HG02885 (cell line): ENCODE measurements at regions not wholly inside any gene's neighbourhood (a gene's known extent, or its start where the extent isn't known, plus 50 kb on each side); places are given as distances from the start of the nearest gene placed in this dataset.

Experiments used
- ATAC-seq: cut with Tn5 transposase; IDR thresholded peaks from one replicate; pipeline ENCODE4 v1.9.1; 2021; ENCODE audit warnings: mild to moderate bottlenecking; ENCODE audit not compliant: unreplicated experiment, poor library complexity

- no peak for ATAC-seq
Measured at GRCh38 chr6:137685798-137686375, 181.2 kb upstream of the TNFAIP3 start.

GRCh38 chr6:137687818-137688217, 179.2 kb upstream of the TNFAIP3 start:
- ATAC-seq, result no peak

- no peak for ATAC-seq
Measured at GRCh38 chr6:137688230-137688971, 178.7 kb upstream of the TNFAIP3 start.

GRCh38 chr6:137689377-137689776, 177.7 kb upstream of the TNFAIP3 start:
- ATAC-seq, result no peak

GRCh38 chr6:137690034-137690433, 177.0 kb upstream of the TNFAIP3 start:
- no peak for ATAC-seq

GRCh38 chr6:137690721-137691120, 176.3 kb upstream of the TNFAIP3 start:
- ATAC-seq, result no peak

- no peak for ATAC-seq
Measured at GRCh38 chr6:137692308-137692707, 174.8 kb upstream of the TNFAIP3 start.

- no peak for ATAC-seq
Measured at GRCh38 chr6:137692806-137693205, 174.3 kb upstream of the TNFAIP3 start.

- ATAC-seq, result no peak
Measured at GRCh38 chr6:137693711-137694110, 173.3 kb upstream of the TNFAIP3 start.

GRCh38 chr6:137696765-137697164, 170.3 kb upstream of the TNFAIP3 start:
- no peak for ATAC-seq

- ATAC-seq, result peak; percentile 77
Measured at GRCh38 chr6:137697267-137697938, 169.7 kb upstream of the TNFAIP3 start.

GRCh38 chr6:137698636-137699030, 168.4 kb upstream of the TNFAIP3 start:
- ATAC-seq, result no peak

- ATAC-seq, result no peak
Measured at GRCh38 chr6:137699031-137699683, 167.9 kb upstream of the TNFAIP3 start.

- ATAC-seq, result no peak
Measured at GRCh38 chr6:137700161-137700560, 166.9 kb upstream of the TNFAIP3 start.

GRCh38 chr6:137700751-137701477, 166.1 kb upstream of the TNFAIP3 start:
- no peak for ATAC-seq

- ATAC-seq, result no peak
Measured at GRCh38 chr6:137701942-137702341, 165.1 kb upstream of the TNFAIP3 start.

GRCh38 chr6:137702791-137703424, 164.2 kb upstream of the TNFAIP3 start:
- ATAC-seq, result no peak

- no peak for ATAC-seq
Measured at GRCh38 chr6:137704802-137705159, 162.3 kb upstream of the TNFAIP3 start.

- peak; percentile 50 for ATAC-seq
Measured at GRCh38 chr6:137705160-137706082, 161.6 kb upstream of the TNFAIP3 start.
